IPS DF 6.9 (cell line): ENCODE measurements at regions not wholly inside any gene's neighbourhood (a gene's known extent, or its start where the extent isn't known, plus 50 kb on each side); places are given as distances from the start of the nearest gene placed in this dataset.

Source experiments
- DNase-seq: peaks from one replicate; pipeline ENCODE4 v3.0.0-alpha.2; 2013; ENCODE audit warnings: low read depth, low spot score
- H3K27ac ChIP-seq: one replicate; pipeline ENCODE4 v1.5.1; 2013; ENCODE audit warnings: low read length, control low read depth
- H3K27me3 ChIP-seq: 2 replicates; pipeline ENCODE4 v1.6.1; 2013; ENCODE audit warnings: mild to moderate bottlenecking, low read length; ENCODE audit not compliant: control insufficient read depth, insufficient read depth
- H3K36me3 ChIP-seq: 2 replicates; pipeline ENCODE4 v1.6.1; 2013; ENCODE audit warnings: low read length; ENCODE audit not compliant: control insufficient read depth, insufficient read depth
- H3K4me1 ChIP-seq: 2 replicates; pipeline ENCODE4 v1.6.1; 2013; ENCODE audit warnings: low read length; ENCODE audit not compliant: control insufficient read depth, insufficient read depth
- H3K4me3 ChIP-seq: 2 replicates; pipeline ENCODE4 v1.5.1; 2013; ENCODE audit warnings: mild to moderate bottlenecking, low read length
- H3K9me3 ChIP-seq: 2 replicates; pipeline ENCODE4 v1.6.1; 2013; ENCODE audit warnings: low read length, inconsistent platforms; ENCODE audit not compliant: control insufficient read depth, insufficient read depth
- WGBS: extraction: QIAGEN DNeasy Blood & Tissue Kit; methylation state at CpG from one replicate; pipeline ENCODE4 v1.1.7; 2013; ENCODE audit warnings: mixed read lengths, missing lambda C conversion rate; ENCODE audit not compliant: insufficient read length, insufficient coverage; 5-methylcytosine and 5-hydroxymethylcytosine counted together

GRCh38 chr4:181548873-181549575, 694.2 kb upstream of the TENM3 start:
- Histone ChIP-seq H3K27me3 (no peaks in the 10 kb centered on the region), H3K9me3 (no peaks in the 10 kb centered on the region), H3K4me3 (no peak overlapping the region), H3K36me3 (no peaks in the 10 kb centered on the region), H3K4me1 (peaks cover 1% of the 10 kb centered on the region; the same call in 1 of the 2 replicates), H3K27ac (no peak overlapping the region)
- no CpG with 5 or more reads among the region's 9 CpGs for WGBS
- no peak for DNase-seq

GRCh38 chr4:181549576-181550188, 693.5 kb upstream of the TENM3 start:
- Histone ChIP-seq H3K27me3 (no peaks in the 10 kb centered on the region), H3K36me3 (no peaks in the 10 kb centered on the region), H3K4me1 (peaks cover 1% of the 10 kb centered on the region; the same call in 1 of the 2 replicates), H3K4me3 (no peak overlapping the region), H3K9me3 (no peaks in the 10 kb centered on the region), H3K27ac (no peak overlapping the region)
- no CpG with 5 or more reads among the region's 3 CpGs for WGBS
- no peak for DNase-seq

- H3K36me3 ChIP-seq, result no peaks in the 10 kb centered on the region
- no CpG with 5 or more reads among the region's 1 CpG for WGBS
- peaks cover 1% of the 10 kb centered on the region; the same call in 1 of the 2 replicates for H3K4me1 ChIP-seq
- H3K27me3 ChIP-seq, result no peaks in the 10 kb centered on the region
- H3K4me3 ChIP-seq, result no peak overlapping the region
- H3K9me3 ChIP-seq, result no peaks in the 10 kb centered on the region
- no peak for DNase-seq
- H3K27ac ChIP-seq, result no peak overlapping the region
These were observed 692.8 kb upstream of the TENM3 start for GRCh38 chr4:181550381-181550780.

GRCh38 chr4:181559637-181560036, 683.6 kb upstream of the TENM3 start:
- no peak for DNase-seq
- Histone ChIP-seq H3K4me3 (no peak overlapping the region), H3K9me3 (no peaks in the 10 kb centered on the region), H3K4me1 (no peaks in the 10 kb centered on the region), H3K27me3 (no peaks in the 10 kb centered on the region), H3K36me3 (no peaks in the 10 kb centered on the region), H3K27ac (no peak overlapping the region)
- no CpG with 5 or more reads among the region's 4 CpGs for WGBS

GRCh38 chr4:181562399-181562798, 680.8 kb upstream of the TENM3 start:
- no peaks in the 10 kb centered on the region for H3K27me3 ChIP-seq
- no peak overlapping the region for H3K27ac ChIP-seq
- no peak overlapping the region for H3K4me3 ChIP-seq
- no peak for DNase-seq
- no peaks in the 10 kb centered on the region for H3K4me1 ChIP-seq
- WGBS, result no CpG with 5 or more reads among the region's 2 CpGs
- H3K9me3 ChIP-seq, result no peaks in the 10 kb centered on the region
- no peaks in the 10 kb centered on the region for H3K36me3 ChIP-seq

- Histone ChIP-seq H3K9me3 (no peaks in the 10 kb centered on the region), H3K4me3 (no peak overlapping the region), H3K27me3 (no peaks in the 10 kb centered on the region), H3K27ac (no peak overlapping the region), H3K4me1 (no peaks in the 10 kb centered on the region), H3K36me3 (no peaks in the 10 kb centered on the region)
- DNase-seq, result no peak
- WGBS, result no CpG with 5 or more reads among the region's 6 CpGs
These were observed 678.6 kb upstream of the TENM3 start for GRCh38 chr4:181564625-181565024.

GRCh38 chr4:181566490-181566889, 676.7 kb upstream of the TENM3 start:
- DNase-seq, result no peak
- no peaks in the 10 kb centered on the region for H3K36me3 ChIP-seq
- WGBS, result no CpG with 5 or more reads among the region's 7 CpGs
- H3K4me3 ChIP-seq, result no peak overlapping the region
- no peaks in the 10 kb centered on the region for H3K27me3 ChIP-seq
- H3K9me3 ChIP-seq, result no peaks in the 10 kb centered on the region
- no peak overlapping the region for H3K27ac ChIP-seq
- no peaks in the 10 kb centered on the region for H3K4me1 ChIP-seq

- no peak overlapping the region for H3K27ac ChIP-seq
- no peaks in the 10 kb centered on the region for H3K9me3 ChIP-seq
- H3K4me1 ChIP-seq, result no peaks in the 10 kb centered on the region
- no peaks in the 10 kb centered on the region for H3K27me3 ChIP-seq
- WGBS, result no CpG with 5 or more reads among the region's 2 CpGs
- no peak overlapping the region for H3K4me3 ChIP-seq
- no peaks in the 10 kb centered on the region for H3K36me3 ChIP-seq
- no peak for DNase-seq
These were observed 673.6 kb upstream of the TENM3 start for GRCh38 chr4:181569553-181569952.

- Histone ChIP-seq H3K27me3 (no peaks in the 10 kb centered on the region), H3K27ac (no peak overlapping the region), H3K4me3 (no peak overlapping the region), H3K9me3 (no peaks in the 10 kb centered on the region), H3K4me1 (no peaks in the 10 kb centered on the region), H3K36me3 (no peaks in the 10 kb centered on the region)
- WGBS, result no CpG with 5 or more reads among the region's 5 CpGs
- DNase-seq, result no peak
These were observed 664.3 kb upstream of the TENM3 start for GRCh38 chr4:181578911-181579310.

- no CpG with 5 or more reads among the region's 2 CpGs for WGBS
- no peak overlapping the region for H3K4me3 ChIP-seq
- no peaks in the 10 kb centered on the region for H3K4me1 ChIP-seq
- no peaks in the 10 kb centered on the region for H3K36me3 ChIP-seq
- DNase-seq, result no peak
- no peaks in the 10 kb centered on the region for H3K9me3 ChIP-seq
- no peak overlapping the region for H3K27ac ChIP-seq
- H3K27me3 ChIP-seq, result no peaks in the 10 kb centered on the region
These were observed 663.7 kb upstream of the TENM3 start for GRCh38 chr4:181579486-181579885.

- WGBS, result no CpG with 5 or more reads among the region's 4 CpGs
- Histone ChIP-seq H3K27ac (no peak overlapping the region), H3K36me3 (no peaks in the 10 kb centered on the region), H3K9me3 (no peaks in the 10 kb centered on the region), H3K4me3 (no peak overlapping the region), H3K4me1 (no peaks in the 10 kb centered on the region), H3K27me3 (no peaks in the 10 kb centered on the region)
- no peak for DNase-seq
These were observed 661.2 kb upstream of the TENM3 start for GRCh38 chr4:181581983-181582382.
